ENCODE measurements at regions not wholly inside any gene's neighbourhood (a gene's known extent, or its start where the extent isn't known, plus 50 kb on each side); places are given as distances from the start of the nearest gene placed in this dataset.

DNA sequence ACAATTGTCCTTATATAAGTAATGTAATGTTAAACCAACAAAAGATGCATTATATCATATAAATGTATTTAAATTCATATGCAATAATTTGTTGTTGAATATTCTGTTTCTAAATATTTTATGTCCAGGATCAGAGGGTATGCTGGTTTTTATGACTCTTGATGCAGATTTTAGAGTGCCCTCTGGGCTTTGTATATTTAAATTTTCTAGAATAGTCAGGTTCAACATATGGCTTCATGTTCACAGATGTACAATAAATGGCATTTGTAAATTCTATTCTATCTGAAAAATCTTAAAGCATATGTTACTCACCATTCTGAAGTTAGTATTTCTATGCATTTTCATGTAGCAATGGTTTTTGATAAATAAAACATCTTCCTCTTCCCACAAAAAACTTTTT lies 1555.4 kb downstream of the PCDH18 start:
- no peak overlapping the region for H3K27ac ChIP-seq
- TF ChIP-seq, protein P1, sequence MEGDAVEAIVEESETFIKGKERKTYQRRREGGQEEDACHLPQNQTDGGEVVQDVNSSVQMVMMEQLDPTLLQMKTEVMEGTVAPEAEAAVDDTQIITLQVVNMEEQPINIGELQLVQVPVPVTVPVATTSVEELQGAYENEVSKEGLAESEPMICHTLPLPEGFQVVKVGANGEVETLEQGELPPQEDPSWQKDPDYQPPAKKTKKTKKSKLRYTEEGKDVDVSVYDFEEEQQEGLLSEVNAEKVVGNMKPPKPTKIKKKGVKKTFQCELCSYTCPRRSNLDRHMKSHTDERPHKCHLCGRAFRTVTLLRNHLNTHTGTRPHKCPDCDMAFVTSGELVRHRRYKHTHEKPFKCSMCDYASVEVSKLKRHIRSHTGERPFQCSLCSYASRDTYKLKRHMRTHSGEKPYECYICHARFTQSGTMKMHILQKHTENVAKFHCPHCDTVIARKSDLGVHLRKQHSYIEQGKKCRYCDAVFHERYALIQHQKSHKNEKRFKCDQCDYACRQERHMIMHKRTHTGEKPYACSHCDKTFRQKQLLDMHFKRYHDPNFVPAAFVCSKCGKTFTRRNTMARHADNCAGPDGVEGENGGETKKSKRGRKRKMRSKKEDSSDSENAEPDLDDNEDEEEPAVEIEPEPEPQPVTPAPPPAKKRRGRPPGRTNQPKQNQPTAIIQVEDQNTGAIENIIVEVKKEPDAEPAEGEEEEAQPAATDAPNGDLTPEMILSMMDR (IDR thresholded peaks at IDR 0.05): no peak

DNA sequence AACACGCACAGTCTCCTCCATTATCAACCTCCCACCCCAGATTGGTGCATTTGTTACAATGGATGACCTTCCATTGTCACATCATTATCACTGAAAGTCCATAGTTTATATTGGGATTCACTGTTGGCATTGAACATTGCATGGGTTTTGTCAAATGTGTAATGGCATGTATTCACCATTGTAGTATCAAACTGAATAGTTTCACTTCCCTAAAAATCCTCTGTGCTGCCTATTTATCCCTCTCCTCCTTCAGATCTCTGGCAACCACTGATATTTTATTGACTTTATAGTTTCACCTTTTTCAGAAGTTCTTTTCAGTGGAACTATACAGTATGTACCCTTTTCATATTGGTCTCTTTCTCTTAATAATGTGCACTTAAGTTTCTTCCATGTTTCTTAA lies 1565.4 kb downstream of the PCDH18 start:
- H3K27ac ChIP-seq: no peak overlapping the region
- TF ChIP-seq, protein P1 (IDR thresholded peaks at IDR 0.05): no peak

DNA sequence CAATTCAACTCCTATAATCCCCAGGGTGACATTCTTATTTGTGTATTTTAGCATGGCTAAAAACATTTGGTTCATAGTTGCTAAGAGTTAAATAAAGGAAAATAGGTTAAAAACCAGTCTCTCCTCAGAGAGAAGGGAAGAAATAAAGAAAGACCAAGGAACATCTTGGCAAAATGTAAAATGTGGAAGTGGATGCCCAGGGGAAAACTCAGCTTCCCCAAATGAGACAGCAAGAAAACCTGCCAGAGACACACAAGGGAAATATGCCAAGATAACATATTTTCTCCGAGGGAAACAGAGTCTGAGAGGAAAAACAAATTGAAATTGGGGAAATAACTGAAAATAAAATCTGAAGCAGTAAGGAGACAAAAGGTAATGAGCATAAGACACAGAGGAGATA lies 1569.3 kb downstream of the PCDH18 start:
- no peak overlapping the region for H3K27ac ChIP-seq
- TF ChIP-seq, protein P1 (IDR thresholded peaks at IDR 0.05): no peak
- TF ChIP-seq ZFX (IDR thresholded peaks at IDR 0.05; ENCODE audit: borderline replicate concordance): no peak

DNA sequence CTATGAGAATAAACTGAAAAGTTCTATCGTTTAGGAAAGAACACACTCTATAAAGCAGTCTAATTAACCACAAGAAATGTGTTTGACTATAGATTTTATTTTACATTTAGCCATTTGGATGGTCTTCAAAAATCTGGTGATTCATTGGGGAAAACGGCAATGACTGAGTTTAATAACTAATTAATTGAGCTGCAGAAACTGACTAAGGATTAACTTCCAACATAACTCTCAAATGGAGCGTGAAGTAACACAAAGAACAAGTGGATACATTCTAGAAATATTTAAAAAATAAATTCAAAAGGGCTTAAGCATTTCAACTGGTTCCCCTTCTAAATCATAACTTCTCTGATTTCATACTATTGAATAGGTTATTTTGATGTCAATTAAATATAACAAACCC lies 1582.4 kb downstream of the PCDH18 start:
- H3K27ac ChIP-seq: no peak overlapping the region
- TF ChIP-seq, protein P1 (IDR thresholded peaks at IDR 0.05): no peak
- no peak for TF ChIP-seq ZFX (IDR thresholded peaks at IDR 0.05; ENCODE audit: borderline replicate concordance)

DNA sequence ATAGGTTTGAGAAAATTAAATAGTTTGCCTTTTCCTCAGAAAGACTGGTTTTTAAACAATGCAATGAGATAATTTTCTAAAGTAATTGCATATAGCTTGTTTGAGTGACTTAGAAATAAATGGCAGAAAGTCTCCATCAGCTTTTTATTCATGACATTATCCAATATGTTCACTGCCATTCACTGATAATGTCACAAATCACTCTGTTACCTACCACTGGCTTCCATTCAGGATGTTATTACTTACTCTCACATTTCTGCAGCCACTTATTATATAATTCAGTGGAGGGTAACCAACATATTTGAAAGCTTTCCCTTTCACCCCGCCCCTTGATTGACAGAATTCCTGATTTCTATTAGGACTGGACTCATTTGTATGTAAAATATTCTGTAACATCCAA lies 1583.5 kb downstream of the PCDH18 start:
- no peak overlapping the region for H3K27ac ChIP-seq
- TF ChIP-seq ZFX (IDR thresholded peaks at IDR 0.05; ENCODE audit: borderline replicate concordance): no peak
- TF ChIP-seq, protein P1 (IDR thresholded peaks at IDR 0.05): no peak

DNA sequence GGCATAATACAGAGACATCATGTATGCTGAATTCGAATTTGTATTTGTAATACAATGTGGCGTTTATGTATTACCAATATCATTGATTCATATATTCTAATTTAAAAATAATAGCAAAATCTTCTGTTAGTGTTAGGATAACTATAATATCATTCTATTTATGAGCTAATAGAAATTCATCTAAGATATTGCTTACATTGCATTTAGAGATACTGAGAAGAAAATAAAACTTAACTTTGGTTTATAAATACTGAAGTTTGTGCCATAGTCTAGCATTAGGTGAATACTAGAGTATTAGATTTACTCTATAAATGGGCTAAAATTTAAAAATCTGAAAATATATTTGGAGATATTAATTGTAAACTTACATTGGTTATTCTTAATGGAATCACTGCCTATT lies 1590.6 kb downstream of the PCDH18 start:
- no peak overlapping the region for H3K27ac ChIP-seq
- TF ChIP-seq, protein P1 (IDR thresholded peaks at IDR 0.05): no peak
- no peak for TF ChIP-seq ZFX (IDR thresholded peaks at IDR 0.05; ENCODE audit: borderline replicate concordance)

DNA sequence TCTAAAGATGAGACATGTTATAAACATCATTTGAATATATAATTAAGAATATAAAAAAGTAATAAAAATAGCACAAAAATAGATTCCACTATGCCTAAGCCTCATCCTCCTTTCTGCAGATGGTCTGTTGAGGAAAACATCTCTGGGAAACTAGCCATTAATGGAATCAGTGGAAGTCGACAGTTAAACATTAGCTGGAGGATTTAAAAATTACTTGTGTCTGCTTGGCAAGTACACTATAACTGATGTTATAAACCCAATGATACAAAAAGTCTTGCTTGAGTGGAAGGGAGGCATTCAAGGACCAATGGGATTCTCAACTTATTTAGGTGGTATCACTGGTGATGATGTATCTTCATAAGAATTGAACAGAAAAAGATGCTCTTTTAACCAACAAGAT lies 1598.3 kb downstream of the PCDH18 start:
- TF ChIP-seq, protein P1 (IDR thresholded peaks at IDR 0.05): no peak
- no peak for TF ChIP-seq ZFX (IDR thresholded peaks at IDR 0.05; ENCODE audit: borderline replicate concordance)
- H3K27ac ChIP-seq: no peak overlapping the region
